Progenitor cell of endocrine pancreas (in vitro differentiated cells): ENCODE measurements at regions not wholly inside any gene's neighbourhood (a gene's known extent, or its start where the extent isn't known, plus 50 kb on each side); places are given as distances from the start of the nearest gene placed in this dataset.

Experiments used
- DNase-seq: peaks from one replicate; pipeline ENCODE4 v3.0.0; 2021; ENCODE audit warnings: low spot score; ENCODE audit not compliant: unreplicated experiment
- H3K27ac Mint-ChIP-seq: 2 replicates; pipeline ENCODE4 v1.8.0; 2021; ENCODE audit warnings: mild to moderate bottlenecking, moderate library complexity, mixed read lengths
- H3K27me3 Mint-ChIP-seq: 2 replicates; pipeline ENCODE4 v1.8.0; 2021; ENCODE audit warnings: mixed read lengths
- H3K36me3 Mint-ChIP-seq: 2 replicates; pipeline ENCODE4 v1.8.0; 2022; ENCODE audit warnings: mixed read lengths; ENCODE audit not compliant: insufficient read depth
- H3K4me1 Mint-ChIP-seq: 2 replicates; pipeline ENCODE4 v1.8.0; 2021; ENCODE audit warnings: low read depth, mixed read lengths
- H3K4me3 Mint-ChIP-seq: 2 replicates; pipeline ENCODE4 v1.8.0; 2021; ENCODE audit warnings: low read depth, mild to moderate bottlenecking, moderate library complexity, mixed read lengths
- H3K9me3 Mint-ChIP-seq: 2 replicates; pipeline ENCODE4 v1.8.0; 2021; ENCODE audit warnings: low read depth, mixed read lengths
- CTCF ChIP-seq: fragments of 200-600 bp; sonication (generic); IDR thresholded peaks from one replicate; pipeline ENCODE4 v1.5.0; 2021; ENCODE audit warnings: antibody characterized with exemption, mild to moderate bottlenecking; ENCODE audit not compliant: unreplicated experiment

- H3K36me3 Mint-ChIP-seq = no peaks in the 10 kb centered on the region
- TF ChIP-seq CTCF = no peak
- no peak for DNase-seq
- H3K27ac Mint-ChIP-seq = no peak overlapping the region
- H3K4me3 Mint-ChIP-seq = no peak overlapping the region
- H3K9me3 Mint-ChIP-seq = peaks cover 8% of the 10 kb centered on the region
- H3K27me3 Mint-ChIP-seq = no peaks in the 10 kb centered on the region
- H3K4me1 Mint-ChIP-seq = no peaks in the 10 kb centered on the region
These were observed 752.6 kb upstream of the FLRT2 start for GRCh38 chr14:84777356-84777755.

DNA sequence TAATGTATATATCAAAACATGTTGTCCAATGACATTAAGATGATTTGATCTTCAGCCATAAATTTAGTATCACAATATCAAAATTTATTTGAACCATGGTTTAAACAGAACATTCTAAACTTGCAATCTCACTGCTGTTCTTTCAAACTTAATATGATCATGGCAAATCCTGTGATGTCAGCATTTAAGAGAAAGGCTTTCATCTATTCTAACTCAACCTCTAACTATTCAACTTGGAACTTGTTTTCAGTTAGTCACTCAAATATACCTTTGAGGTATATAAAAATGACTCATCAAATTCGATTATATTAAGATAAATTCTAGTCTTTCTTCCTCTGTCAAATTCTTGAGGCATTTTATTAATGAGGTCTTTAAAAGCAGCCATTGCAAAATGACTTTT, 747.0 kb upstream of the FLRT2 start:
- no peak for TF ChIP-seq CTCF
- Mint-ChIP-seq H3K36me3 (no peaks in the 10 kb centered on the region), H3K27ac (no peak overlapping the region), H3K4me3 (no peak overlapping the region), H3K4me1 (no peaks in the 10 kb centered on the region), H3K27me3 (no peaks in the 10 kb centered on the region), H3K9me3 (no peaks in the 10 kb centered on the region)
- DNase-seq = no peak

DNA sequence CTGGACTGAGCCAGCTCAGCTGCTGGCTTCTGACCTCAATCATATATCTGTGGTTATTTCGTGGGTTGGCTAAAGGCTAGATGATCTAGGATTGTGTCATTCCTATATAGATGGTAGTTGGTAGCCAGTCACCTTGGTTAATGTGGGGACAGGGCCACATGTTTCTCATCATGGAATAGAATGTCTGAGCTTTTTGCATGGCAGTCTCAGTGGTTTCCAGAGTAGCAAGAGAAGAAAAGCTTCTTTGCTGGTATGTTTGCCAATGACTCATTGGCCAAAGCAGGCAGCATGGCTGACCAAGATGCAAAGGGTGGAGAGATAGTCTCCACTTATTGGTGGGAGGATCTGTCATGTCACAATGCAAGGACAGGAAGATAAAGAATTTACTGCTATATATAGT, 746.4 kb upstream of the FLRT2 start:
- Mint-ChIP-seq H3K4me3 (no peak overlapping the region), H3K9me3 (no peaks in the 10 kb centered on the region), H3K27ac (no peak overlapping the region), H3K27me3 (no peaks in the 10 kb centered on the region), H3K4me1 (no peaks in the 10 kb centered on the region), H3K36me3 (no peaks in the 10 kb centered on the region)
- TF ChIP-seq CTCF = no peak
- no peak for DNase-seq

DNA sequence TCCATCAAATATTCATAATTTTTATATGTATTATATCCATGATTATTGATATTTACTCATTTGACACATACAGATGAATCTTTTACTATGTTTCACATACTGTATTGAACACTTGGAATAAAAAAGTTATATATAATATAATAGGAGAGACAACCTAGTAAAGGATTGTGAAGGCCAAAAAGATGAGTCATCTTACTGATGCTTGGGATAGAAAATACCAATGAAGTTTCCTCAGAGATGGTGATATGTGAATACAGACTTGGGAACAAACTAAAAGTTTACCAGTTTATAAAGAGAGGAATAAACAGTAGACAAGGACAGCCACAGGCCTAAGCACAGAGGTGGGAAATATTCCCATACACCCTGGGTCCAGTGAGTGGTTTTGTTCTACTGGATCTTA, 743.9 kb upstream of the FLRT2 start:
- no peak overlapping the region for H3K27ac Mint-ChIP-seq
- H3K36me3 Mint-ChIP-seq = no peaks in the 10 kb centered on the region
- no peaks in the 10 kb centered on the region for H3K4me1 Mint-ChIP-seq
- no peaks in the 10 kb centered on the region for H3K9me3 Mint-ChIP-seq
- TF ChIP-seq CTCF = no peak
- no peak overlapping the region for H3K4me3 Mint-ChIP-seq
- H3K27me3 Mint-ChIP-seq = no peaks in the 10 kb centered on the region
- DNase-seq = no peak

DNA sequence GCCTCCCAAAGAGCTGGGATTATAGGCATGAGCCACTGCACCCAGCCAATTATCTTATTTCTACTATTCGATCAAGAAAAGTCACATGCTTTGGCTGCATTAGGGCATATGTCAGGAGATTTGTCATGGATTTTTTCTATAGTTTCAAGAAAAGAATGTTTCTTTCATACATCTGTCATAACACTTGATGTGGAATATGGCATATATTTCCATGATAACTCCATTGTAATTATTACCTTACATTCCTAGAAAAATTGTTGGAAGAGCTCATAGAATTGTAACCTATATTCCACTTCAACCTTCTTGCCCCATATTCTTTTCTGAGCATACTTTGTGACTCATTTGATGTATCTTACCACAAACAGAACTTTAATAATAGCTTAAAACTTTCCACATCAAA, 740.9 kb upstream of the FLRT2 start:
- H3K36me3 Mint-ChIP-seq = no peaks in the 10 kb centered on the region
- H3K4me3 Mint-ChIP-seq = no peak overlapping the region
- no peak for DNase-seq
- peaks cover 7% of the 10 kb centered on the region for H3K9me3 Mint-ChIP-seq
- no peak overlapping the region for H3K27ac Mint-ChIP-seq
- H3K27me3 Mint-ChIP-seq = no peaks in the 10 kb centered on the region
- TF ChIP-seq CTCF = no peak
- peaks cover 5% of the 10 kb centered on the region for H3K4me1 Mint-ChIP-seq
